ENCODE measurements at regions not wholly inside any gene's neighbourhood (a gene's known extent, or its start where the extent isn't known, plus 50 kb on each side); places are given as distances from the start of the nearest gene placed in this dataset.
"Not testable (repeated sequence)": the region's sequence is repeated elsewhere in the genome, so short reads cannot be mapped to it uniquely, and the experiment has no call there.

GRCh38 chr14:85027681-85028370, 502.1 kb upstream of the FLRT2 start:
- no peak for DNase-seq (ENCODE audit: low read depth in 4 of 4, low spot score in 3 of 4)

GRCh38 chr14:85037411-85037810, 492.5 kb upstream of the FLRT2 start:
- DNase-seq (ENCODE audit: low read depth in 4 of 4, low spot score in 3 of 4): no peak

GRCh38 chr14:85038526-85039352, 491.2 kb upstream of the FLRT2 start:
- DNase-seq (ENCODE audit: low read depth in 4 of 4, low spot score in 3 of 4): no peak

- DNase-seq (ENCODE audit: low read depth in 4 of 4, low spot score in 3 of 4): no peak
These were observed 490.7 kb upstream of the FLRT2 start for GRCh38 chr14:85039353-85039626.

- no peak for DNase-seq (ENCODE audit: low read depth in 4 of 4, low spot score in 3 of 4)
These were observed 489.8 kb upstream of the FLRT2 start for GRCh38 chr14:85040046-85040685.

- no peak for DNase-seq (ENCODE audit: low read depth in 4 of 4, low spot score in 3 of 4)
These were observed 488.3 kb upstream of the FLRT2 start for GRCh38 chr14:85041618-85042017.

- no peak for DNase-seq (ENCODE audit: low read depth in 4 of 4, low spot score in 3 of 4)
These were observed 487.6 kb upstream of the FLRT2 start for GRCh38 chr14:85042301-85042700.

GRCh38 chr14:85050180-85050579, 479.8 kb upstream of the FLRT2 start:
- no peak for DNase-seq (ENCODE audit: low read depth in 4 of 4, low spot score in 3 of 4)

- no peak for DNase-seq (ENCODE audit: low read depth in 4 of 4, low spot score in 3 of 4)
These were observed 477.3 kb upstream of the FLRT2 start for GRCh38 chr14:85052646-85053045.

- no peak for DNase-seq (ENCODE audit: low read depth in 4 of 4, low spot score in 3 of 4)
These were observed 475.8 kb upstream of the FLRT2 start for GRCh38 chr14:85054178-85054577.

- DNase-seq (ENCODE audit: low read depth in 4 of 4, low spot score in 3 of 4): no peak
These were observed 473.7 kb upstream of the FLRT2 start for GRCh38 chr14:85056267-85056666.

GRCh38 chr14:85057221-85057620, 472.7 kb upstream of the FLRT2 start:
- DNase-seq (ENCODE audit: low read depth in 4 of 4, low spot score in 3 of 4): no peak

- DNase-seq (ENCODE audit: low read depth in 4 of 4, low spot score in 3 of 4): no peak
These were observed 471.8 kb upstream of the FLRT2 start for GRCh38 chr14:85058150-85058549.

GRCh38 chr14:85060121-85060520, 469.8 kb upstream of the FLRT2 start:
- no peak for DNase-seq (ENCODE audit: low read depth in 4 of 4, low spot score in 3 of 4)

- no peak for DNase-seq (ENCODE audit: low read depth in 4 of 4, low spot score in 3 of 4)
These were observed 468.7 kb upstream of the FLRT2 start for GRCh38 chr14:85061256-85061655.

- DNase-seq (ENCODE audit: low read depth in 4 of 4, low spot score in 3 of 4): no peak
These were observed 466.2 kb upstream of the FLRT2 start for GRCh38 chr14:85063747-85064146.

- no peak for DNase-seq (ENCODE audit: low read depth in 4 of 4, low spot score in 3 of 4)
These were observed 458.5 kb upstream of the FLRT2 start for GRCh38 chr14:85071447-85071846.

GRCh38 chr14:85074955-85075354, 455.0 kb upstream of the FLRT2 start:
- DNase-seq (ENCODE audit: low read depth in 4 of 4, low spot score in 3 of 4): no peak

- DNase-seq (ENCODE audit: low read depth in 4 of 4, low spot score in 3 of 4): no peak
These were observed 454.1 kb upstream of the FLRT2 start for GRCh38 chr14:85075694-85076476.

GRCh38 chr14:85077716-85078115, 452.2 kb upstream of the FLRT2 start:
- DNase-seq (ENCODE audit: low read depth in 4 of 4, low spot score in 3 of 4): not testable (repeated sequence)
